ENCODE measurements at regions not wholly inside any gene's neighbourhood (a gene's known extent, or its start where the extent isn't known, plus 50 kb on each side); places are given as distances from the start of the nearest gene placed in this dataset.

GRCh38 chr1:219463636-219464035 is 149.3 kb downstream of the ZC3H11B start:
- TF ChIP-seq CTCF (IDR thresholded peaks at IDR 0.05; ENCODE audit: borderline replicate concordance, extremely low read depth, low read length, poor library complexity, severe bottlenecking) (no peak), EZH2 (IDR thresholded peaks at IDR 0.05; ENCODE audit: borderline replicate concordance, low read depth, low read length, severe bottlenecking) (no peak)

Measured in DND-41 (cell line).